NCI-H2196 (cell line): ENCODE measurements at regions not wholly inside any gene's neighbourhood (a gene's known extent, or its start where the extent isn't known, plus 50 kb on each side); places are given as distances from the start of the nearest gene placed in this dataset.
"Not testable (repeated sequence)": the region's sequence is repeated elsewhere in the genome, so short reads cannot be mapped to it uniquely, and the experiment has no call there.

Experiments used
- DNase-seq: peaks from one replicate; lab custom pipeline; 2025; ENCODE audit not compliant: unreplicated experiment; lab: John Stamatoyannopoulos, UW

DNA sequence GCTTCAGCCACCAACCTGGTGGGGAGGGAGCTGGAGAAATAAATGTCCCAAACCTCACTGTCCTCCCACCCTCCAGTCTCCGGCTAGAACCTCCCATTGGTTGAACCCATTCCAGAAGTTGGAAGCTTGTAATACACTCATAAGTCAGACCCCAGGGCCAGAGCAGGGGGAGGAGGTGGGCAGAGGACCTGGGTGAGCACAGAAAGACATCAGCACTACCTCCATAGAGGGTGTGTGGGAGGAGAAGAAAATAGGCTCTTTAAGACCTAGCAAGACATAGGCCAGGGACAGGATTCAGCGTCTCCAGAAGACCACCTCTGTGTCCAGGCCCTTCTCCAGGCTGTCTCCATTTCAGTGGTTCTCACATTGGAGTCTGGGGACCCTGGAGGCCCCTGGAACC, 73.3 kb upstream of the TOP1 start:
- DNase-seq = no peak

DNA sequence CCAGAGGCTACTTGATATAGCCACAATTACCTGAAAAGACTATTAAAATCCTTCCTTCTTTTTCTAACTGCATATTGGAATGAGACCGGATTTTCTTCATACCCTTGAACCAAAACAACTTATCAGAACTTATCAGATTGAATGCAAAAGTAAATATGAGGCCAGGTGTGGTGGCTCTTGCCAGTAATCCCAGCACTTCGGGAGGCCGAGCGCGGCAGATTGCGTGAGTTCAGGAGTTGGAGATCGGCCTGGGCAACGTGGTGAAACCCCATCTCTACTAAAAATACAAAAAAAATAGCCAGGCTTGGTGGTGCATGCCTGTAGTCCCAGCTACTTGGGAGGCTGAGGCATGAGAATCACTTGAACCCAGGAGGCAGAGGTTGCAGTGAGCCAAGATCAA, 72.8 kb upstream of the TOP1 start:
- DNase-seq = not testable (repeated sequence)

GRCh38 chr20:40956542-40957264, 71.9 kb upstream of the TOP1 start:
- DNase-seq = no peak

DNA sequence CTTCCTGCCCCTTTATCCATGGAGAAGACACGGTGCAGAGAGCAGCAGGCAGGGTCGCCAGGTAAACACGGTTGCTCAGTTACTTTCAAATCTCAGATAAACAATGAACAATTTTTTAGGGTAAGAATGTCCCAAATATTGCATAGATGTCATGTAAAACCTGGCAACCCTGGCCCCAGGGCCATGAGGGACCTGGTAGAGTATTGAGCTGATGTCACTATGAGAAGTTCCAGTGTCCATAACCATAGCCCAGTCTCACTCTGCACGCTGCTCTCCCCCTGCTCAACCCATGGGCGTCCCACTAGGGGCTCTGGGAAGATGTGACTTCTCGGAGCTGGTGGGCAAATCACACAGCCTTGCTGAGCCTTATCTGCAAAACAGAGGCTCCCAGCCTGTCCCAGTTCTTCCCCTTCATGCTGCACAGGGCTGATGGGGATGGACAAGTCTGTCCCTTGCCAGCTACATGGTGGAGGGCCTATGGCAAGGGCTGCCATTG, 71.3 kb upstream of the TOP1 start:
- no peak for DNase-seq

DNA sequence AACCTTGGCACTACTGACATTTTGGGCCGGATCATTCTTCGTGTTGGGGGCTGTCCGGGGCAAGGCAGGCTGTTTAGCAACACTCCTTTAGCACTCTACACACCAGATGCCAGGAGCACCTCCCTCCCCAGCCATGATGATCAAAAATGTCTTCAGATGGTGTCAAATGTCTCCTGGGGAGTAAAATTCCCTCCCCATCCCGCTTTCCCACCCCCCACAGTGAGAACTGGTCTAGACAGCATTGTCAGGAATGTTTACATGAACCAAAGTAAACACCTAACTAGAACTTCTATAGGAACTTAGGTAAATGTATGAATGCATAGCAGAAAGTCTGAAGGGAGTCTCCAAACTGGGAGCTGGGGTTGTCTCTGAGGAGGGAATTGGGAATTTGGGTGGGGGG, 70.0 kb upstream of the TOP1 start:
- DNase-seq = no peak

DNA sequence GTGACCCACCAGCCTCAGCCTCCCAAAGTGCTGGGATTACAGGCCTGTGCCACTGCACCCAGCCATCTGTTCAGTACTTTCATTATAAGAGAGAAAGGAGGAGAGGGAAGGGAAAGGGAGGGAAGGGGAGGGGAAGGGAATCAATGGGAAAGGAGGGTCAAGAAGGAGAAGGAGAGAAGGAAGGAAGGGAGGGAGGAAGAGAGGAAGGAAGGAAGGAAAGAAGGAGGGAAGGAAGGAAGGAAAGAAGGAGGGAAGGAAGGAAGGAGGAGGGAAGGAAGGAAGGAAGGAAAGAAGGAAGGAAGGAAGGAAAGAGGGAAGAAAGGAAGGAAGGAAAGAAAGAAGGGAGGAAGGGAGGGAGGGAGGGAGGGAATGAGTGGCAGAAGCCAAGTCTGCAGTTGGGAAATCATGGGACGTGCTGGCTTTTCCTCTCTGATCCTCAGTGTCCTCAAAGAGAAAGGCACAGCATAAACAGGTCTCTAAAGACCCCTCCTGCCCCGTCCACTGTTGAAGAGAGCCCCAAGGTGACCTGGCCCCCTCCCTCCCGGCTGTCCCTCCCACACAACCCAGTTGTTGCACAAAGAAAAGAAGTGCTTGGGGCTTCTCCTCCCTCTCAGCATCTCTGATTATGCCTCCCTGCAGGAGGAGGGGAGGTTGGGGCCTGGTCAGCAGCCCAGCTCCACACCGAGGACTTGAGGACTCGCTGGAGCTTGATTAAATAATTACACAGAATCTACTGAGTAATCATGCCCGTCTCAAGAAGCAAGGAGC, 69.1 kb upstream of the TOP1 start:
- no peak for DNase-seq

DNA sequence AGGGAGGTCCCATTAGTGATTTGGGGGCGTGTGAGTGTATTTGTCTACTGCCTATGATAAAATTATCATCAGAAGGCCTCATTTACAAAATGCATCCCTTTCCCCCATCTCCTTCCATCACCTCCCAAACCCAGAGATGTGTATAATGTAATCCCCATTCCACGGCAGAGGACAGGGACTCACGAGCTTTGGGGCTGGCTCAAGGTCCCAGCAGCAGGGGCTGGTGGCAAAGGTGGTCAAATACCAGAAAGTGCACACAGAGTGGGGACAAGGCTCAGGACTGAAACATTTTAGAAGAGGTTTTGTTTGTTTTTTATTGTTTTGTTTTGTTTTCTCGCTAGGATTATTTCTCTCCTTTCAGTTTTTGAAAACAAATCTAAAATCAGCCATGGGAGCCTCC, 68.5 kb upstream of the TOP1 start:
- no peak for DNase-seq

- no peak for DNase-seq
These were observed 68.1 kb upstream of the TOP1 start for GRCh38 chr20:40960521-40960956.

DNA sequence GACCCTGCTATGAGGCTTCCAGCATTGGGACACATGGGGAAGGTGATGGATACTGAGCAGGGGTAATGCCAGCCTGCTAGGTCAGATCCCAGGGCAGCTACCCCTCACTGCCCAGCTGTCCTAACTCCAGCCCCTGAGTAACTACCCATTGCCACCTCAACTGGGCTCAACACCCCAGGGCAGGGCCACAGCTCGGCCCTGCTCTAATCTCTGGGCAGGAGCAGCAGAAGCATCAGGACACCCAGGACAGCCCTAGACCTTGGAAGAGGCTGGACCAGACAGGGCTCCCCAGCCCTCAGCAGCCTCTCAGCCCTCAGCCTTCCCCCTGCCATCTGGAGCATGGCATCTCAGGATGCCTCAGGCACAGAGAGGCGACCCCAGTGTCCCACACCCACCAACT, 67.4 kb upstream of the TOP1 start:
- DNase-seq = no peak

GRCh38 chr20:40961686-40962640, 66.7 kb upstream of the TOP1 start:
- DNase-seq = no peak

- peak; percentile 77 for DNase-seq
These were observed 65.7 kb upstream of the TOP1 start for GRCh38 chr20:40962733-40963504.

GRCh38 chr20:40963505-40963845, 65.1 kb upstream of the TOP1 start:
- no peak for DNase-seq

- no peak for DNase-seq
These were observed 63.0 kb upstream of the TOP1 start for GRCh38 chr20:40965671-40966070.

DNA sequence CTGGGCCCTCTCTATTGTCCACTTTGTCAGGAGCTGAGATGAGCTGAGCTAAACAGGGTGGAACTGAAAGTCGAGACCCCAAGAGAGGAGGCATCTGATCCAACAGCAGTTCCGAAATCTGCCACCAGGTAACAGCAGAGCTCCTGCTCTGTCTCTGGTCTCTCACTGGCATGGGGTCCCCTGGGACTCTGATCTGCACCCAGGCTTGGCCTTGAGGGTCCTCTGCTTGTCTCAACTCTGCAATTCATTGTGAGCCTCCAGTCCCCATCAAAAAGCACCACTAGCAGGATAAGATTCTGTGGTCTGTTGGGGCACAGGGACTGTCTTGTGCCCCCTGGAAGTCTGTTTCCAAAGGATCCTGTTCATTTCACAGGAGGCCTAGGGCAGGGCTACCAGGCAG, 62.5 kb upstream of the TOP1 start:
- DNase-seq = no peak

GRCh38 chr20:40966516-40967185, 62.0 kb upstream of the TOP1 start:
- no peak for DNase-seq

GRCh38 chr20:40967700-40968099, 60.9 kb upstream of the TOP1 start:
- no peak for DNase-seq

DNA sequence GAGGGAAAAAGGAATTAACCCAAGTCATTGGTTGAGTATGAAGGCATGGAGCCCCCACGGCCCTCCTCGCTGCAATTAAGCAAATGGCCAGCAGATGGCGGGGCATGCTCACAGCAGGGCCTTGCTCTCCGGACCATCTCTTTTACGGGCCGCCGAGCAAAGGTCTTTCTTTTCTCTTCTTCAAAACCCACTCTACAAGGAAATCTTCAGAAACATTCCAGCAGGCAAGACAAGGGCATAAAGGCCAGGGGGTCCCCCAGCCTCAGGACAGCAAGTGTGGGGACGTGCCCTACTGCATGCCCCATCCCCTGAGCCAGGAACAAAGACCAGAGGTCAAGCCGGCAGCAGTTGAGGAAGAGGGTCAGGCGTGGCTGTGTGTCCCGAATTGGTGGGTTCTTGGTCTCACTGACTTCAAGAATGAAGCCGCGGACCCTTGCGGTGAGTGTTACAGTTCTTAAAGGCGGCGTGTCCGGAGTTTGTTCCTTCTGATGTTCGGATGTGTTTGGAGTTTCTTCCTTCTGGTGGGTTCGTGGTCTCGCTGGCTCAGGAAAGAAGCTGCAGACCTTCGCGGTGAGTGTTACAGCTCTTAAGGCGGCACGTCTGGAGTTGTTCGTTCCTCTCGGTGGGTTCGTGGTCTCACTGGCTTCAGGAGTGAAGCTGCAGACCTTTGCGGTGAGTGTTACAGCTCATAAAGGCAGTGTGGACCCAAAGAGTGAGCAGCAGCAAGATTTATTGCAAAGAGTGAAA, 59.6 kb upstream of the TOP1 start:
- peak; percentile 86 for DNase-seq

DNA sequence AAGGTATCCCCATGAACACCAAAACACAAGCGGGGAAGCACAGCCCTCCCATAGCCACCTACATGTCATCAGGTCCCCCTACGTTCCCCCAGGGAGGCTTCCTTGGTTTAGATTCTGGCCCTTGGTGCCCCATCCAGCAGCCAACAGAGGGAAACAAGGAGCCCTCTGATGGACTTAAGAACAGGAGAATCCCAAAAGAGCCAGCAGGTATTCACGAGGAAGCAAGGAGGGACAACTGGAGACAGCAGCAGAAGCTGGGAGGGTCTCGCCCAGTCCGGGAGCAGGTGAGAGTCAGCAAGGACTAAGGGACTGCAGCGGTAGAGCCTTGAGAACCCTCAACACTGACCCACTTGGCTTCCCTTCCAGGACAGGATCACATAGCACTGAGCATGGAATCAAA, 58.4 kb upstream of the TOP1 start:
- no peak for DNase-seq

GRCh38 chr20:40977218-40977617, 51.4 kb upstream of the TOP1 start:
- no peak for DNase-seq
